ENCODE measurements at regions not wholly inside any gene's neighbourhood (a gene's known extent, or its start where the extent isn't known, plus 50 kb on each side); places are given as distances from the start of the nearest gene placed in this dataset.
A peak's percentile ranks its signal among the peaks of the same experiment; 100 is the strongest.
"Not testable (repeated sequence)": the region's sequence is repeated elsewhere in the genome, so short reads cannot be mapped to it uniquely, and the experiment has no call there.

DNA sequence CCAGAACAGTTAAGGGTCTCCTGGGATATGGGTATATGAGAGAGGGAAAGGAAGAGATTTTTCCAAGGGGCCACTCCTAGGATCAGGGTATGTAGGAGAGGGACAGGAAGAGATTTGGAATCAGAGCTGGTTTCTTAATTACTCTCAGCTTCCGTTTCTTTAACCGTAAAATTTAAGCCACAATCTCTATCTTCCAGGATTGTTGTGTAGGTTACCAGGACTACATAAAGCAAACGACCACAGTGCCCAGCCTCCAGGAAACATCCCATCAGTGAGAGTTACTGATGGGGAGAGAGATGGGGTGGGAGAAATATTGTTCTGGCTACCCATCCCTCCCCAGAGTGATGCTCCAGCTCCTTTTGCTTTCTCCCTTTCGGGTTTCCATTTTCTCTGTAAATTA lies 114.6 kb upstream of the THUMPD2 start:
- DNase-seq (ENCODE audit: low read depth) = no peak
- no peak overlapping the region for H3K4me3 ChIP-seq (ENCODE audit: low read depth, low read length)
- TF ChIP-seq, protein P1, sequence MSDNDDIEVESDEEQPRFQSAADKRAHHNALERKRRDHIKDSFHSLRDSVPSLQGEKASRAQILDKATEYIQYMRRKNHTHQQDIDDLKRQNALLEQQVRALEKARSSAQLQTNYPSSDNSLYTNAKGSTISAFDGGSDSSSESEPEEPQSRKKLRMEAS (IDR thresholded peaks at IDR 0.05; ENCODE audit: low read depth, low read length) = no peak
- TF ChIP-seq MYC (IDR thresholded peaks at IDR 0.05; ENCODE audit: low read depth, low read length) (no peak), POLR2A (IDR thresholded peaks at IDR 0.05; ENCODE audit: extremely low read depth, insufficient read length) (no peak)
- TF ChIP-seq, protein P2, sequence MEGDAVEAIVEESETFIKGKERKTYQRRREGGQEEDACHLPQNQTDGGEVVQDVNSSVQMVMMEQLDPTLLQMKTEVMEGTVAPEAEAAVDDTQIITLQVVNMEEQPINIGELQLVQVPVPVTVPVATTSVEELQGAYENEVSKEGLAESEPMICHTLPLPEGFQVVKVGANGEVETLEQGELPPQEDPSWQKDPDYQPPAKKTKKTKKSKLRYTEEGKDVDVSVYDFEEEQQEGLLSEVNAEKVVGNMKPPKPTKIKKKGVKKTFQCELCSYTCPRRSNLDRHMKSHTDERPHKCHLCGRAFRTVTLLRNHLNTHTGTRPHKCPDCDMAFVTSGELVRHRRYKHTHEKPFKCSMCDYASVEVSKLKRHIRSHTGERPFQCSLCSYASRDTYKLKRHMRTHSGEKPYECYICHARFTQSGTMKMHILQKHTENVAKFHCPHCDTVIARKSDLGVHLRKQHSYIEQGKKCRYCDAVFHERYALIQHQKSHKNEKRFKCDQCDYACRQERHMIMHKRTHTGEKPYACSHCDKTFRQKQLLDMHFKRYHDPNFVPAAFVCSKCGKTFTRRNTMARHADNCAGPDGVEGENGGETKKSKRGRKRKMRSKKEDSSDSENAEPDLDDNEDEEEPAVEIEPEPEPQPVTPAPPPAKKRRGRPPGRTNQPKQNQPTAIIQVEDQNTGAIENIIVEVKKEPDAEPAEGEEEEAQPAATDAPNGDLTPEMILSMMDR (IDR thresholded peaks at IDR 0.05; ENCODE audit: low read depth, low read length) = no peak

DNA sequence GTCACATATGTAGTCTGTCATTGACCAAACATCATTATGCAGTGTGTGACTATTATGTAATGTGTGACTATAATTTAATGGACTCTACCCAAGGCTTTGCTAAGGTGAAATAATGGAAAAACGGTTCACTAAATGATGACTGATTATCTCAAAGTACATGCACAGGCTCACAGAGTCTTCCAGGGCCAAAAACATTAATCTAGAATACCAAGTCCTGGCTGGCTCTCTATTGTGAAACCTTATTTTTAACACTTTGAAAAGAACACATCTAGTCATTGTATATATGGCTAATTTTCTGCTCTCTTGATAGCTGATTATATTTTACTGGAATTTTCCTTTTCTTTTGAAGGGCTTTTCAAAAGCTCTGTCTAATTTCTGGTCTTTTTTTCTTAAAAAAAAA lies 102.9 kb upstream of the THUMPD2 start:
- H3K4me3 ChIP-seq (ENCODE audit: low read depth, low read length) = no peak overlapping the region
- TF ChIP-seq, protein P1 (IDR thresholded peaks at IDR 0.05; ENCODE audit: low read depth, low read length) = no peak
- DNase-seq (ENCODE audit: low read depth) = no peak

DNA sequence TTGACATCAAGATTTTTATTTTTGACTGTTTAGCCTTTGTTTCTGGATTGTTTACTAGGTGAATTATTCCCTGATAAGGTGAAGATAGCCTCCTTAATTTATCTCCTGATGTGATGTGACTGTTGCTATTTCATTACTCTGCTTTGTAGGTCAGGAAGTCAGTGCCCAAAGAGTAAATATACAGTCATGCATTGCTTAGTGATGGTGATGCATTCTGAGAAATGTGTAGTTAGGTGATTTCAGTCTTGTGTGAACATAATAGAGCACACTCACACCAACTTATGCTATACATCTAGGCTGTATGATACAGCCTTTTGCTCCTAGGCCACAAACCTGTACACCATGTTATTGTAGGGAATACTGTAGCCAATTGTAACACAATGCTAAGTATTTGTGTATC lies 102.4 kb upstream of the THUMPD2 start:
- H3K4me3 ChIP-seq (ENCODE audit: low read depth, low read length) = no peak overlapping the region
- DNase-seq (ENCODE audit: low read depth) = no peak
- TF ChIP-seq, protein P1 (IDR thresholded peaks at IDR 0.05; ENCODE audit: low read depth, low read length) = no peak
- TF ChIP-seq, protein P2 (IDR thresholded peaks at IDR 0.05; ENCODE audit: low read depth, low read length) = no peak
- no peak for TF ChIP-seq MYC (IDR thresholded peaks at IDR 0.05; ENCODE audit: low read depth, low read length)
- TF ChIP-seq POLR2A (IDR thresholded peaks at IDR 0.05; ENCODE audit: extremely low read depth, insufficient read length) = no peak

DNA sequence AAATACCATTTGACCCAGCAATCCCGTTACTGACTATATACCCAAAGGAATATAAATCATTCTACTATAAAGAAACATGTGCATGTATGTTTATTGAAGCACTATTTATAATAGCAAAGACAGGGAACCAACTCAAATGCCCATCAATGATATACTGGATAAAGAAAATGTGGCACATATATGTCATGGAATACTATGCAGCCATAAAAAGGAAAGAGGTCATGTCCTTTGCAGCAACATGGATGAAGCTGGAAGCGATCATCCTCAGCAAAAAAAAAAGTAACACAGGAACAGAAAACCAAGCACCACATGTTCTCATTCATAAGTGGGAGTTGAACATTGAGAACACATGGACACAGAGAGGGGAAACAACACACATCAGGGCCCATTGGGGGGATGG lies 99.9 kb upstream of the THUMPD2 start:
- not testable (repeated sequence) for DNase-seq (ENCODE audit: low read depth); H3K4me3 ChIP-seq (ENCODE audit: low read depth, low read length)

DNA sequence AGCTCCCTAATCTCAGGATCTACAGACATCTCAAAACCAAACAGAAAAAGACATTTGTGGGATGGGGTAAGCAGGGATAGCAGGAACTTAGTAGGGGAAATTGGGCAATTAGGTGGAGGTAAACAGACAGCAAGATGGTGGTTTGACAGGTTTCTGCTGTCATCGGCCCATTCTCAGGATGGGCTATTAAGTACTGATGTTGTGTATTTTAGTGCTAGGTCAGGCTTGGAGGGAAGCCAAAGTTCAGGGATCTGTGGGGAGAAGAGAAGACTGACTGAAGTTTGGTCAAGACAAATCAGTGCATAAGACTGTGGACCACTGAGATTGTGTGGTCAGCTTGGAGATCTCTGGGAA lies 96.8 kb upstream of the THUMPD2 start:
- TF ChIP-seq MYC (IDR thresholded peaks at IDR 0.05; ENCODE audit: low read depth, low read length) (no peak), POLR2A (IDR thresholded peaks at IDR 0.05; ENCODE audit: extremely low read depth, insufficient read length) (no peak)
- TF ChIP-seq, protein P1 (IDR thresholded peaks at IDR 0.05; ENCODE audit: low read depth, low read length) = no peak
- TF ChIP-seq, protein P2 (IDR thresholded peaks at IDR 0.05; ENCODE audit: low read depth, low read length) = no peak
- no peak overlapping the region for H3K4me3 ChIP-seq (ENCODE audit: low read depth, low read length)

DNA sequence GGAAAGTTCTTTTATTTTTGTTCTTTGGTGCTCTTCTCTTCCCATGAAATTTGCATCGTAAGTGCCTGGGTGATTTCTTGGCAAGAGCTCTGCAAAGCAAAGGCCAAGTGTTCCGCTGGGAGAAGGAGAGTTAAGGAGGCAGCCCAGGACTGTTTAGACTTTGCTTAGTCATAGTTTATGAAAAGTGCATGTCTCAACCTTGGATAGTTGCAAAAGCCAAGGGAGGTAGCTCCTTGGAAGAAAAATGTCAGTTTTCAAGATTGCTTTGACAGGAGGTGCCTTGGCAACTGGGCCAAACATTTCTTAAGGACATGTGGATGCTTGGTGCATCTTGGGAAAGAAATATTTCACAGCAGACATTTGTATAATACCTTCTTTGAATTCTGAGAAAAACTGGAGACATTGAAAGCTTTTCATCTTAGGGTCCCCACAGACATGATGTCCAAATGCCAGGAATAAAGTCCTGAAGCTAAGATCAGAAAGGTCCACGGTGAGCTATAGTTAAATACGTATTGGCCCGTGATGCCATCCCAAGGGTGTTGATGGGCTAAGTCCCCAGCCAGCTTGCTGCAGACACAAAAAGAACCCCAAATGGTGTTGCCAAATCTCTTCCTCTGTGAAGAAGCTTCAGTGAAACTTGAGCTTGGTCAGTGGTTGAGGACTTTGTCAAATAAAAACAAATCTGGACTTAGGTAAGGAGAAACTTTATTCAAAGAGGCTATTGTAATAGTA lies 96.3 kb upstream of the THUMPD2 start:
- peak; percentile 13 for DNase-seq (ENCODE audit: low read depth)
- no peak overlapping the region for H3K4me3 ChIP-seq (ENCODE audit: low read depth, low read length)
- TF ChIP-seq, protein P2 (IDR thresholded peaks at IDR 0.05; ENCODE audit: low read depth, low read length) = no peak
- TF ChIP-seq MYC (IDR thresholded peaks at IDR 0.05; ENCODE audit: low read depth, low read length) (no peak), POLR2A (IDR thresholded peaks at IDR 0.05; ENCODE audit: extremely low read depth, insufficient read length) (no peak)
- TF ChIP-seq, protein P1 (IDR thresholded peaks at IDR 0.05; ENCODE audit: low read depth, low read length) = no peak

More for the DNA sequence above, 96.8 kb upstream of the THUMPD2 start:
- DNase-seq (ENCODE audit: low read depth) = no peak

DNA sequence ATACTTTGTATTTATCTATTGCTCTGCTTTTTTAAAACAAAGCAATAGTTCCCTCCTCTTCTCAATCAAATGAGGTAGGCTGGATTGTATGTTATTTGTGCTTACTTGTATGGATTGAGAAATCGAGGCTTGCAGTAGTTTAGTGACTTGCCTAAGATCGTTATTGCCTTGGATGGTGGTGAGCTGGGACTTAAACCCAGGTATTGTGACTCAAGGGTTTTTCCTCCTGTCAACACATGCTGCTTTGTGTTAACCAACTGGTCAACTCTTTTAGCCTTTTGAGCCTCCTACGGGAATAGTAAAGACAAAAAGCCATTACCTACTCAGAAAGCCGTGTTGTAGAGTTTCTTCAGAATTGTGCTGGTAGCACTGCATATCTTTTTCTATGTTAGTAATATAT lies 95.2 kb upstream of the THUMPD2 start:
- no peak overlapping the region for H3K4me3 ChIP-seq (ENCODE audit: low read depth, low read length)
- TF ChIP-seq POLR2A (IDR thresholded peaks at IDR 0.05; ENCODE audit: extremely low read depth, insufficient read length) = no peak
- TF ChIP-seq, protein P2 (IDR thresholded peaks at IDR 0.05; ENCODE audit: low read depth, low read length) = no peak
- TF ChIP-seq MYC (IDR thresholded peaks at IDR 0.05; ENCODE audit: low read depth, low read length) = no peak
- TF ChIP-seq, protein P1 (IDR thresholded peaks at IDR 0.05; ENCODE audit: low read depth, low read length) = no peak
- no peak for DNase-seq (ENCODE audit: low read depth)

Measured in NB4 (cell line).